Glutamatergic neuron (in vitro differentiated cells): ENCODE measurements at regions not wholly inside any gene's neighbourhood (a gene's known extent, or its start where the extent isn't known, plus 50 kb on each side); places are given as distances from the start of the nearest gene placed in this dataset.

Experiments used
- DNase-seq: peaks from one replicate; pipeline ENCODE4 v3.0.0; 2022
- H3K27ac Mint-ChIP-seq: one replicate; pipeline ENCODE4 v1.8.0; 2020; ENCODE audit warnings: mild to moderate bottlenecking, mixed read lengths, inconsistent platforms; ENCODE audit not compliant: unreplicated experiment
- H3K27me3 Mint-ChIP-seq: one replicate; pipeline ENCODE4 v1.8.0; 2020; ENCODE audit warnings: mild to moderate bottlenecking, moderate library complexity, mixed read lengths, inconsistent platforms; ENCODE audit not compliant: unreplicated experiment
- H3K36me3 Mint-ChIP-seq: one replicate; pipeline ENCODE4 v1.8.0; 2020; ENCODE audit warnings: mild to moderate bottlenecking, mixed read lengths, inconsistent platforms; ENCODE audit not compliant: unreplicated experiment
- H3K4me1 Mint-ChIP-seq: one replicate; pipeline ENCODE4 v1.8.0; 2020; ENCODE audit warnings: mild to moderate bottlenecking, low read depth, mixed read lengths, inconsistent platforms; ENCODE audit not compliant: unreplicated experiment
- H3K4me3 Mint-ChIP-seq: one replicate; pipeline ENCODE4 v1.8.0; 2020; ENCODE audit warnings: mild to moderate bottlenecking, mixed read lengths, inconsistent platforms; ENCODE audit not compliant: unreplicated experiment
- H3K9me3 Mint-ChIP-seq: one replicate; pipeline ENCODE4 v1.8.0; 2020; ENCODE audit warnings: mild to moderate bottlenecking, moderate library complexity, mixed read lengths, inconsistent platforms; ENCODE audit not compliant: unreplicated experiment
- CTCF ChIP-seq: fragments of 200-600 bp; sonication (generic); IDR thresholded peaks from one replicate; pipeline ENCODE4 v1.5.0; 2021; ENCODE audit not compliant: partially characterized antibody, unreplicated experiment

GRCh38 chr7:53101026-53101425 is 65.6 kb downstream of the POM121L12 start:
- no peak overlapping the region for H3K27ac Mint-ChIP-seq
- H3K36me3 Mint-ChIP-seq = no peaks in the 10 kb centered on the region
- no peak for TF ChIP-seq CTCF
- no peak for DNase-seq
- H3K4me1 Mint-ChIP-seq = no peaks in the 10 kb centered on the region
- no peak overlapping the region for H3K4me3 Mint-ChIP-seq
- H3K27me3 Mint-ChIP-seq = no peaks in the 10 kb centered on the region
- no peaks in the 10 kb centered on the region for H3K9me3 Mint-ChIP-seq

GRCh38 chr7:53110425-53110824 is 75.0 kb downstream of the POM121L12 start:
- H3K4me1 Mint-ChIP-seq = peaks cover 1% of the 10 kb centered on the region
- H3K27ac Mint-ChIP-seq = no peak overlapping the region
- H3K9me3 Mint-ChIP-seq = no peaks in the 10 kb centered on the region
- H3K27me3 Mint-ChIP-seq = no peaks in the 10 kb centered on the region
- no peaks in the 10 kb centered on the region for H3K36me3 Mint-ChIP-seq
- no peak for TF ChIP-seq CTCF
- no peak overlapping the region for H3K4me3 Mint-ChIP-seq
- DNase-seq = no peak

GRCh38 chr7:53111031-53111430 is 75.6 kb downstream of the POM121L12 start:
- Mint-ChIP-seq H3K27ac (no peak overlapping the region), H3K36me3 (no peaks in the 10 kb centered on the region), H3K4me3 (no peak overlapping the region), H3K9me3 (no peaks in the 10 kb centered on the region), H3K4me1 (peaks cover 1% of the 10 kb centered on the region), H3K27me3 (no peaks in the 10 kb centered on the region)
- DNase-seq = no peak
- no peak for TF ChIP-seq CTCF

- H3K27ac Mint-ChIP-seq = no peak overlapping the region
- no peaks in the 10 kb centered on the region for H3K27me3 Mint-ChIP-seq
- no peaks in the 10 kb centered on the region for H3K9me3 Mint-ChIP-seq
- no peak overlapping the region for H3K4me3 Mint-ChIP-seq
- no peak for DNase-seq
- H3K36me3 Mint-ChIP-seq = no peaks in the 10 kb centered on the region
- TF ChIP-seq CTCF = no peak
- peaks cover 1% of the 10 kb centered on the region for H3K4me1 Mint-ChIP-seq
These were observed 78.0 kb downstream of the POM121L12 start for GRCh38 chr7:53113424-53113823.

GRCh38 chr7:53119514-53119941 is 84.1 kb downstream of the POM121L12 start:
- Mint-ChIP-seq H3K27ac (no peak overlapping the region), H3K36me3 (no peaks in the 10 kb centered on the region), H3K4me1 (no peaks in the 10 kb centered on the region), H3K9me3 (no peaks in the 10 kb centered on the region), H3K27me3 (peaks cover 2% of the 10 kb centered on the region), H3K4me3 (no peak overlapping the region)
- no peak for TF ChIP-seq CTCF
- DNase-seq = no peak
